ENCODE measurements at regions not wholly inside any gene's neighbourhood (a gene's known extent, or its start where the extent isn't known, plus 50 kb on each side); places are given as distances from the start of the nearest gene placed in this dataset.

GRCh38 chr13:44212633-44213396 lies 160.8 kb upstream of the SERP2 start:
- no peak for DNase-seq (ENCODE audit: low read depth)

GRCh38 chr13:44218501-44219240 lies 155.0 kb upstream of the SERP2 start:
- H3K4me3 ChIP-seq (ENCODE audit: low read depth, low read length) = no peak overlapping the region
- DNase-seq (ENCODE audit: low read depth) = no peak
- no peak for TF ChIP-seq CTCF (IDR thresholded peaks at IDR 0.05; ENCODE audit: insufficient read depth, low read depth, low read length, missing control alignments)

More at GRCh38 chr13:44212633-44213396, 160.8 kb upstream of the SERP2 start:
- TF ChIP-seq CTCF (IDR thresholded peaks at IDR 0.05; ENCODE audit: insufficient read depth, low read depth, low read length, missing control alignments) = no peak
- H3K4me3 ChIP-seq (ENCODE audit: low read depth, low read length) = no peak overlapping the region

GRCh38 chr13:44219577-44220548 lies 153.8 kb upstream of the SERP2 start:
- DNase-seq (ENCODE audit: low read depth) = no peak
- no peak for TF ChIP-seq CTCF (IDR thresholded peaks at IDR 0.05; ENCODE audit: insufficient read depth, low read depth, low read length, missing control alignments)
- no peak overlapping the region for H3K4me3 ChIP-seq (ENCODE audit: low read depth, low read length)

- DNase-seq (ENCODE audit: low read depth) = no peak
- no peak overlapping the region for H3K4me3 ChIP-seq (ENCODE audit: low read depth, low read length)
- no peak for TF ChIP-seq CTCF (IDR thresholded peaks at IDR 0.05; ENCODE audit: insufficient read depth, low read depth, low read length, missing control alignments)
These were observed 152.7 kb upstream of the SERP2 start for GRCh38 chr13:44220948-44221347.

- no peak for DNase-seq (ENCODE audit: low read depth)
- no peak overlapping the region for H3K4me3 ChIP-seq (ENCODE audit: low read depth, low read length)
- no peak for TF ChIP-seq CTCF (IDR thresholded peaks at IDR 0.05; ENCODE audit: insufficient read depth, low read depth, low read length, missing control alignments)
These were observed 152.0 kb upstream of the SERP2 start for GRCh38 chr13:44221657-44222056.

- no peak for DNase-seq (ENCODE audit: low read depth)
- TF ChIP-seq CTCF (IDR thresholded peaks at IDR 0.05; ENCODE audit: insufficient read depth, low read depth, low read length, missing control alignments) = no peak
- H3K4me3 ChIP-seq (ENCODE audit: low read depth, low read length) = no peak overlapping the region
These were observed 149.7 kb upstream of the SERP2 start for GRCh38 chr13:44223770-44224444.

Measured in GM12865 (cell line).